ENCODE measurements at regions not wholly inside any gene's neighbourhood (a gene's known extent, or its start where the extent isn't known, plus 50 kb on each side); places are given as distances from the start of the nearest gene placed in this dataset.

GRCh38 chr12:24476310-24476709 is 472.6 kb downstream of the BCAT1 start:
- Histone ChIP-seq H3K9me1 (ENCODE audit: insufficient read depth, low read length) (peaks cover 3% of the 10 kb centered on the region; the same call in 1 of the 2 replicates), H2BK15ac (ENCODE audit: low read depth, low read length) (no peak overlapping the region), H3K4me3 (ENCODE audit: insufficient read depth, low read depth, low read length) (no peak overlapping the region), H3K4me1 (ENCODE audit: control insufficient read depth, insufficient read depth, low read length) (peaks cover 3% of the 10 kb centered on the region), H2BK5ac (ENCODE audit: low read depth, low read length, poor library complexity, severe bottlenecking) (no peak overlapping the region), H3K79me1 (ENCODE audit: low read depth in 1 of 2, low read length in 2 of 2) (peaks cover 4 to 17% of the 10 kb centered on the region in 2 experiments; a peak in 2 of 4 replicates), H3K4ac (ENCODE audit: low read depth, low read length) (no peak overlapping the region), H3K56ac (ENCODE audit: extremely low read depth, insufficient read depth, low read length) (no peak overlapping the region), H4K91ac (ENCODE audit: insufficient read depth, low read depth, low read length) (no peak overlapping the region), H3K23ac (ENCODE audit: low read depth, low read length) (no peak overlapping the region), H2AFZ (replicated peaks; ENCODE audit: low read length, poor library complexity) (no peak overlapping the region), H4K5ac (ENCODE audit: low read depth, low read length) (no peak overlapping the region), H4K8ac (ENCODE audit: low read depth in 2 of 2, low read length in 2 of 2) (no peak overlapping the region), H3K36me3 (ENCODE audit: control insufficient read depth, insufficient read depth, low read length) (no peaks in the 10 kb centered on the region), H2AK5ac (ENCODE audit: low read depth, low read length) (0 out of 2 replicates have a peak overlapping the region, but pooled peaks have one; percentile 2), H4K20me1 (ENCODE audit: insufficient read depth, low read length) (no peaks in the 10 kb centered on the region), H3K27ac (ENCODE audit: insufficient read depth, low read length) (no peak overlapping the region), H3K9ac (ENCODE audit: low read depth, low read length) (no peak overlapping the region), H3K4me2 (ENCODE audit: low read depth, low read length) (no peak overlapping the region), H3K9me3 (ENCODE audit: control insufficient read depth, insufficient read depth, low read length) (no peaks in the 10 kb centered on the region), H3K18ac (ENCODE audit: low read depth, low read length) (no peak overlapping the region), H2AK9ac (replicated peaks; ENCODE audit: low read depth, low read length, poor library complexity) (no peak overlapping the region), H3K27me3 (ENCODE audit: control insufficient read depth, insufficient read depth, low read length) (no peaks in the 10 kb centered on the region), H2BK20ac (ENCODE audit: low read depth, low read length) (no peak overlapping the region), H2BK120ac (ENCODE audit: low read depth, low read length) (no peak overlapping the region), H3K14ac (replicated peaks; ENCODE audit: low read depth, low read length) (no peak overlapping the region)
- ChIA-PET CTCF (no interaction called here), POLR2A (ENCODE audit: unreplicated experiment) (no interaction called here)
- intact Hi-C loops (cut with micrococcal nuclease) (no loop called here), dilution Hi-C loops (cut with HindIII; ENCODE audit: low sequenced_read_pairs, unreplicated experiment) (no loop called here), in situ Hi-C loops (cut with MboI; ENCODE audit: low sequenced_read_pairs) (no loop called here)
- DNase-seq: no peak
- no peak for ATAC-seq (ENCODE audit: low read depth)
- no CpG with 5 or more reads among the region's 6 CpGs for WGBS, 2 experiments (ENCODE audit: extremely low coverage in 2 of 2, insufficient read length in 1 of 2)
- no peak for TF ChIP-seq RCOR1 (IDR thresholded peaks at IDR 0.05; ENCODE audit: insufficient replicate concordance, low read length)
- TF ChIP-seq RFX5 (IDR thresholded peaks at IDR 0.05; ENCODE audit: low read depth, low read length): no peak
- no peak for TF ChIP-seq CHD1 (IDR thresholded peaks at IDR 0.05; ENCODE audit: low read depth, low read length)
- no peak for TF ChIP-seq NFE2L2 (IDR thresholded peaks at IDR 0.05; ENCODE audit: low read depth, low read length)
- TF ChIP-seq SMC3 (IDR thresholded peaks at IDR 0.05; ENCODE audit: low read depth, low read length): no peak
- no peak for TF ChIP-seq FOS (IDR thresholded peaks at IDR 0.05; ENCODE audit: low read depth, low read length)
- TF ChIP-seq, protein P1, sequence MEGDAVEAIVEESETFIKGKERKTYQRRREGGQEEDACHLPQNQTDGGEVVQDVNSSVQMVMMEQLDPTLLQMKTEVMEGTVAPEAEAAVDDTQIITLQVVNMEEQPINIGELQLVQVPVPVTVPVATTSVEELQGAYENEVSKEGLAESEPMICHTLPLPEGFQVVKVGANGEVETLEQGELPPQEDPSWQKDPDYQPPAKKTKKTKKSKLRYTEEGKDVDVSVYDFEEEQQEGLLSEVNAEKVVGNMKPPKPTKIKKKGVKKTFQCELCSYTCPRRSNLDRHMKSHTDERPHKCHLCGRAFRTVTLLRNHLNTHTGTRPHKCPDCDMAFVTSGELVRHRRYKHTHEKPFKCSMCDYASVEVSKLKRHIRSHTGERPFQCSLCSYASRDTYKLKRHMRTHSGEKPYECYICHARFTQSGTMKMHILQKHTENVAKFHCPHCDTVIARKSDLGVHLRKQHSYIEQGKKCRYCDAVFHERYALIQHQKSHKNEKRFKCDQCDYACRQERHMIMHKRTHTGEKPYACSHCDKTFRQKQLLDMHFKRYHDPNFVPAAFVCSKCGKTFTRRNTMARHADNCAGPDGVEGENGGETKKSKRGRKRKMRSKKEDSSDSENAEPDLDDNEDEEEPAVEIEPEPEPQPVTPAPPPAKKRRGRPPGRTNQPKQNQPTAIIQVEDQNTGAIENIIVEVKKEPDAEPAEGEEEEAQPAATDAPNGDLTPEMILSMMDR (conservative IDR thresholded peaks at IDR 0.05; ENCODE audit: low read depth, low read length): no peak
- TF ChIP-seq RAD21 (IDR thresholded peaks at IDR 0.05; ENCODE audit: low read length): no peak
- TF ChIP-seq CEBPB (IDR thresholded peaks at IDR 0.05; ENCODE audit: low read depth, low read length): no peak
- TF ChIP-seq, protein P2, sequence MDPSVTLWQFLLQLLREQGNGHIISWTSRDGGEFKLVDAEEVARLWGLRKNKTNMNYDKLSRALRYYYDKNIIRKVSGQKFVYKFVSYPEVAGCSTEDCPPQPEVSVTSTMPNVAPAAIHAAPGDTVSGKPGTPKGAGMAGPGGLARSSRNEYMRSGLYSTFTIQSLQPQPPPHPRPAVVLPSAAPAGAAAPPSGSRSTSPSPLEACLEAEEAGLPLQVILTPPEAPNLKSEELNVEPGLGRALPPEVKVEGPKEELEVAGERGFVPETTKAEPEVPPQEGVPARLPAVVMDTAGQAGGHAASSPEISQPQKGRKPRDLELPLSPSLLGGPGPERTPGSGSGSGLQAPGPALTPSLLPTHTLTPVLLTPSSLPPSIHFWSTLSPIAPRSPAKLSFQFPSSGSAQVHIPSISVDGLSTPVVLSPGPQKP (IDR thresholded peaks at IDR 0.05; ENCODE audit: borderline replicate concordance, low read depth, low read length): no peak
- no peak for TF ChIP-seq USF2 (IDR thresholded peaks at IDR 0.05; ENCODE audit: low read depth, low read length)
- no peak for TF ChIP-seq POLR2A (IDR thresholded peaks at IDR 0.05; ENCODE audit: low read depth, low read length)
- no peak for TF ChIP-seq MXI1 (IDR thresholded peaks at IDR 0.05; ENCODE audit: borderline replicate concordance, low read depth, low read length)
- no peak for TF ChIP-seq MAFK (IDR thresholded peaks at IDR 0.05; ENCODE audit: low read depth, low read length)
- TF ChIP-seq MAZ (IDR thresholded peaks at IDR 0.05; ENCODE audit: borderline replicate concordance, low read depth, low read length): no peak
- no peak for TF ChIP-seq BHLHE40 (IDR thresholded peaks at IDR 0.05; ENCODE audit: low read depth, low read length)
- BruUV-seq (replicated peaks): no TSS peak

All from IMR-90 (cell line).